WTC11 (cell line): ENCODE measurements at regions not wholly inside any gene's neighbourhood (a gene's known extent, or its start where the extent isn't known, plus 50 kb on each side); places are given as distances from the start of the nearest gene placed in this dataset.

ENCODE experiments used
- ATAC-seq: fragments of 200-7000 bp; cut with Tn5 transposase; 2 replicates; pipeline ENCODE4 v1.10.0; 2021; ENCODE audit warnings: mild to moderate bottlenecking, moderate library complexity
- CTCF ChIA-PET: fragments of 300-600 bp; sonication (Branson Sonifier 250); formaldehyde crosslinking; loops from one replicate; lab custom pipeline; 2021; ENCODE audit warnings: antibody characterized with exemption; lab: Charles Lee
- POLR2A ChIA-PET: fragments of 350-600 bp; sonication (Branson Sonifier 250); formaldehyde crosslinking; loops from one replicate; lab custom pipeline; 2021; ENCODE audit warnings: antibody characterized with exemption; lab: Charles Lee
- DNase-seq: peaks from one replicate; pipeline ENCODE4 v3.0.0; 2021; ENCODE audit warnings: low spot score
- H3K27ac Mint-ChIP-seq: 2 replicates; pipeline ENCODE4 v1.8.0; 2021; ENCODE audit warnings: mixed read lengths
- H3K27me3 Mint-ChIP-seq: 2 replicates; pipeline ENCODE4 v1.8.0; 2021; ENCODE audit warnings: low read depth, mild to moderate bottlenecking, moderate library complexity, mixed read lengths
- H3K36me3 Mint-ChIP-seq: 2 replicates; pipeline ENCODE4 v1.8.0; 2021; ENCODE audit warnings: mixed read lengths
- H3K4me1 Mint-ChIP-seq: 2 replicates; pipeline ENCODE4 v1.8.0; 2022; ENCODE audit warnings: mixed read lengths
- H3K4me3 Mint-ChIP-seq: 2 replicates; pipeline ENCODE4 v1.8.0; 2021; ENCODE audit warnings: mild to moderate bottlenecking, moderate library complexity, mixed read lengths
- H3K9me3 Mint-ChIP-seq: 2 replicates; pipeline ENCODE4 v1.8.0; 2021; ENCODE audit warnings: mixed read lengths
- ARID4B ChIP-seq: sonication (generic); formaldehyde crosslinking; IDR thresholded peaks from 2 replicates; pipeline ENCODE4 v1.8.0; 2023; ENCODE audit warnings: missing genetic modification reagents, mild to moderate bottlenecking, borderline replicate concordance
- CDX4 ChIP-seq: fragments of 250-450 bp; sonication (Bioruptor Pico); IDR thresholded peaks from 2 replicates; pipeline ENCODE4 v1.9.0; 2021; ENCODE audit warnings: moderate library complexity, mild to moderate bottlenecking, inconsistent platforms, borderline replicate concordance
- CREB1 ChIP-seq: sonication (generic); formaldehyde crosslinking; IDR thresholded peaks from 2 replicates; pipeline ENCODE4 v1.8.0; 2023; ENCODE audit warnings: mild to moderate bottlenecking, missing genetic modification reagents
- EMX1 ChIP-seq: fragments of 250-450 bp; sonication (Bioruptor Pico); IDR thresholded peaks from 2 replicates; pipeline ENCODE4 v1.8.0; 2021; ENCODE audit warnings: mild to moderate bottlenecking
- GABPB1 ChIP-seq: sonication (generic); formaldehyde crosslinking; IDR thresholded peaks from 2 replicates; pipeline ENCODE4 v1.8.1; 2023; ENCODE audit warnings: mild to moderate bottlenecking, missing genetic modification reagents
- GRHL2 ChIP-seq: fragments of 250-450 bp; sonication (Bioruptor Pico); IDR thresholded peaks from 2 replicates; pipeline ENCODE4 v1.8.0; 2022; ENCODE audit warnings: mild to moderate bottlenecking, moderate library complexity; ENCODE audit not compliant: insufficient replicate concordance, severe bottlenecking
- HMGA2 ChIP-seq: fragments of 250-450 bp; sonication (Bioruptor Pico); IDR thresholded peaks from 2 replicates; pipeline ENCODE4 v1.4.0; 2021; ENCODE audit warnings: mild to moderate bottlenecking, moderate library complexity
- STAT6 ChIP-seq: sonication (generic); formaldehyde crosslinking; conservative IDR thresholded peaks from 2 replicates; pipeline ENCODE4 v1.8.1; 2023; ENCODE audit warnings: mild to moderate bottlenecking, low read depth, missing genetic modification reagents, moderate library complexity
- ZNF121 ChIP-seq: sonication (generic); formaldehyde crosslinking; IDR thresholded peaks from 2 replicates; pipeline ENCODE4 v1.8.0; 2023; ENCODE audit warnings: missing genetic modification reagents
- ZNF138 ChIP-seq: sonication (generic); formaldehyde crosslinking; conservative IDR thresholded peaks from 2 replicates; pipeline ENCODE4 v1.8.1; 2022; ENCODE audit warnings: mild to moderate bottlenecking, moderate library complexity, missing genetic modification reagents
- ZNF416 ChIP-seq: fragments of 250-450 bp; sonication (Bioruptor Pico); IDR thresholded peaks from 2 replicates; pipeline ENCODE4 v1.9.0; 2021; ENCODE audit warnings: mild to moderate bottlenecking, inconsistent platforms
- ZNF423 ChIP-seq: fragments of 250-450 bp; sonication (Bioruptor Pico); IDR thresholded peaks from 2 replicates; pipeline ENCODE4 v2.1.2; 2022; ENCODE audit warnings: mild to moderate bottlenecking, moderate library complexity
- TF ChIP-seq, protein P1 (sequence below): sonication (generic); formaldehyde crosslinking; IDR thresholded peaks from 2 replicates; pipeline ENCODE4 v1.8.0; 2022; ENCODE audit warnings: missing genetic modification reagents
- TF ChIP-seq, protein P2 (sequence below): fragments of 250-450 bp; sonication (Bioruptor Pico); conservative IDR thresholded peaks from 2 replicates; pipeline ENCODE4 v1.9.0; 2021; ENCODE audit warnings: mild to moderate bottlenecking
- TF ChIP-seq, protein P3 (sequence below): sonication (generic); formaldehyde crosslinking; IDR thresholded peaks from 2 replicates; pipeline ENCODE4 v1.8.1; 2023; ENCODE audit warnings: mild to moderate bottlenecking, missing genetic modification reagents
- TF ChIP-seq, protein P4 (sequence below): fragments of 250-450 bp; sonication (Bioruptor Pico); IDR thresholded peaks from 2 replicates; pipeline ENCODE4 v1.9.0; 2021; ENCODE audit warnings: mild to moderate bottlenecking

DNA sequence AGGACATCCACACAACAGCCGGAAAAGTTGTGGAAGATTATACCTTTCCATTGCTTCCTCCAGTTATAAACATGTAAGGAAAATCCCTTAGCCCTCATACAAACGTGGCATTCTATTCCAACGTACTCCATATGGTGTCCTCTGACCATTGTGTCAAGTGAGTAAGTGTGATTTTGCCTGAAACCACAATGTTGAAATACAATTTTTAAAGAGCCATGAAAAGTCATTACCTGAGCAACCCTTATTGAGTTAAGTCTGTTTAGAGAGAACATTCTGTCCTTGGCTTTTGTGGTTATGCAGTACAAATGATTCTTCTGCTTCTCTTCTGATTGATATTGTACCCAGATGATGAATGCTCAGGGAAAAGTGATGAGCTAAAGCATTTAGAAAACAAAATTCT, 530.1 kb downstream of the HAO1 start:
- no peak overlapping the region for H3K4me3 Mint-ChIP-seq
- H3K27me3 Mint-ChIP-seq: no peaks in the 10 kb centered on the region
- H3K9me3 Mint-ChIP-seq: peaks cover 5% of the 10 kb centered on the region
- TF ChIP-seq EMX1 (CRISPR knock-in tag) (no peak), ZNF423 (CRISPR knock-in tag) (no peak), HMGA2 (CRISPR knock-in tag) (no peak), ARID4B (CRISPR knock-in tag) (no peak), ZNF138 (CRISPR knock-in tag) (no peak), CREB1 (CRISPR knock-in tag) (no peak)
- TF ChIP-seq, protein P1, sequence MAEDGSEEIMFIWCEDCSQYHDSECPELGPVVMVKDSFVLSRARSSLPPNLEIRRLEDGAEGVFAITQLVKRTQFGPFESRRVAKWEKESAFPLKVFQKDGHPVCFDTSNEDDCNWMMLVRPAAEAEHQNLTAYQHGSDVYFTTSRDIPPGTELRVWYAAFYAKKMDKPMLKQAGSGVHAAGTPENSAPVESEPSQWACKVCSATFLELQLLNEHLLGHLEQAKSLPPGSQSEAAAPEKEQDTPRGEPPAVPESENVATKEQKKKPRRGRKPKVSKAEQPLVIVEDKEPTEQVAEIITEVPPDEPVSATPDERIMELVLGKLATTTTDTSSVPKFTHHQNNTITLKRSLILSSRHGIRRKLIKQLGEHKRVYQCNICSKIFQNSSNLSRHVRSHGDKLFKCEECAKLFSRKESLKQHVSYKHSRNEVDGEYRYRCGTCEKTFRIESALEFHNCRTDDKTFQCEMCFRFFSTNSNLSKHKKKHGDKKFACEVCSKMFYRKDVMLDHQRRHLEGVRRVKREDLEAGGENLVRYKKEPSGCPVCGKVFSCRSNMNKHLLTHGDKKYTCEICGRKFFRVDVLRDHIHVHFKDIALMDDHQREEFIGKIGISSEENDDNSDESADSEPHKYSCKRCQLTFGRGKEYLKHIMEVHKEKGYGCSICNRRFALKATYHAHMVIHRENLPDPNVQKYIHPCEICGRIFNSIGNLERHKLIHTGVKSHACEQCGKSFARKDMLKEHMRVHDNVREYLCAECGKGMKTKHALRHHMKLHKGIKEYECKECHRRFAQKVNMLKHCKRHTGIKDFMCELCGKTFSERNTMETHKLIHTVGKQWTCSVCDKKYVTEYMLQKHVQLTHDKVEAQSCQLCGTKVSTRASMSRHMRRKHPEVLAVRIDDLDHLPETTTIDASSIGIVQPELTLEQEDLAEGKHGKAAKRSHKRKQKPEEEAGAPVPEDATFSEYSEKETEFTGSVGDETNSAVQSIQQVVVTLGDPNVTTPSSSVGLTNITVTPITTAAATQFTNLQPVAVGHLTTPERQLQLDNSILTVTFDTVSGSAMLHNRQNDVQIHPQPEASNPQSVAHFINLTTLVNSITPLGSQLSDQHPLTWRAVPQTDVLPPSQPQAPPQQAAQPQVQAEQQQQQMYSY: no peak
- TF ChIP-seq, protein P2, sequence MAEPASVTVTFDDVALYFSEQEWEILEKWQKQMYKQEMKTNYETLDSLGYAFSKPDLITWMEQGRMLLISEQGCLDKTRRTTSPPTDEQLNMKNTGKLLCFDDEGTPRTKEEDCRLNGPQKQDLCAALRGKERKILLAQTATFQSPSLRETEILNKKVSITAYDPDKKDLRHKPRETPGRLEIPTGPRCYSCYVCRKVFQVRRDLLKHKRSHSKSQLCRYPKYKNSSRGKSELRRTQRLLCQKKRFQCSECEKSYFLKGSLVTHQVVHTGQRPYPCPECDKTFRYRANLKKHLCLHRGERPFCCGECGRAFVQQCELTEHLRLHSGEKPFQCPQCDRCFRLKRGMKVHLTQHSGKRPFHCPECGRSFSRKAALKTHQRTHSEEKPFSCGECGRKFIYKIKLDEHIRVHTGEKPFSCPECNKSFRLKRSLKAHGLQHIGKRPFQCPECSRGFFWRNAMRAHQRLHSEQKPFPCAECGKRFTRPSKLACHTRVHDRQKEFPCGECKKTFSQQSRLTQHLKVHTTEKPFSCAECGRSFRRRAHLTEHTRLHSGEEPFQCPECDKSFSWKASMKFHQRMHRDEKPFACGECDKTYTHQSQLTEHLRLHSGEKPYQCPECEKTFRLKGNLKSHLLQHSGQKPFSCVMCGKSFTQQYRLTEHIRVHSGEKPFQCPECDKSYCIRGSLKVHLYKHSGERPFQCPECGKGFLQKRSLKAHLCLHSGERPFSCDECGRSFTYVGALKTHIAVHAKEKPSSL (CRISPR knock-in tag): no peak
- H3K36me3 Mint-ChIP-seq: no peaks in the 10 kb centered on the region
- no peak for DNase-seq
- H3K27ac Mint-ChIP-seq: no peak overlapping the region
- POLR2A ChIA-PET: no interaction called here
- CTCF ChIA-PET: no interaction called here
- no peak for ATAC-seq
- H3K4me1 Mint-ChIP-seq: peaks cover 5% of the 10 kb centered on the region

- Mint-ChIP-seq H3K36me3 (no peaks in the 10 kb centered on the region), H3K27ac (peak overlapping the region; percentile 25; the same call in 1 of the 2 replicates), H3K4me3 (no peak overlapping the region), H3K9me3 (peaks cover 5% of the 10 kb centered on the region), H3K4me1 (peaks cover 5% of the 10 kb centered on the region), H3K27me3 (no peaks in the 10 kb centered on the region)
- DNase-seq (no peak), ATAC-seq (peak; percentile 73)
- ChIA-PET CTCF (no interaction called here), POLR2A (no interaction called here)
- TF ChIP-seq STAT6 (CRISPR knock-in tag) (no peak), GABPB1 (CRISPR knock-in tag) (no peak), GRHL2 (CRISPR knock-in tag) (no peak), EMX1 (CRISPR knock-in tag) (no peak), CDX4 (no peak), ZNF121 (no peak), ZNF416 (no peak)
- TF ChIP-seq, protein P3, sequence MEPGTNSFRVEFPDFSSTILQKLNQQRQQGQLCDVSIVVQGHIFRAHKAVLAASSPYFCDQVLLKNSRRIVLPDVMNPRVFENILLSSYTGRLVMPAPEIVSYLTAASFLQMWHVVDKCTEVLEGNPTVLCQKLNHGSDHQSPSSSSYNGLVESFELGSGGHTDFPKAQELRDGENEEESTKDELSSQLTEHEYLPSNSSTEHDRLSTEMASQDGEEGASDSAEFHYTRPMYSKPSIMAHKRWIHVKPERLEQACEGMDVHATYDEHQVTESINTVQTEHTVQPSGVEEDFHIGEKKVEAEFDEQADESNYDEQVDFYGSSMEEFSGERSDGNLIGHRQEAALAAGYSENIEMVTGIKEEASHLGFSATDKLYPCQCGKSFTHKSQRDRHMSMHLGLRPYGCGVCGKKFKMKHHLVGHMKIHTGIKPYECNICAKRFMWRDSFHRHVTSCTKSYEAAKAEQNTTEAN (CRISPR knock-in tag): no peak
- TF ChIP-seq, protein P4, sequence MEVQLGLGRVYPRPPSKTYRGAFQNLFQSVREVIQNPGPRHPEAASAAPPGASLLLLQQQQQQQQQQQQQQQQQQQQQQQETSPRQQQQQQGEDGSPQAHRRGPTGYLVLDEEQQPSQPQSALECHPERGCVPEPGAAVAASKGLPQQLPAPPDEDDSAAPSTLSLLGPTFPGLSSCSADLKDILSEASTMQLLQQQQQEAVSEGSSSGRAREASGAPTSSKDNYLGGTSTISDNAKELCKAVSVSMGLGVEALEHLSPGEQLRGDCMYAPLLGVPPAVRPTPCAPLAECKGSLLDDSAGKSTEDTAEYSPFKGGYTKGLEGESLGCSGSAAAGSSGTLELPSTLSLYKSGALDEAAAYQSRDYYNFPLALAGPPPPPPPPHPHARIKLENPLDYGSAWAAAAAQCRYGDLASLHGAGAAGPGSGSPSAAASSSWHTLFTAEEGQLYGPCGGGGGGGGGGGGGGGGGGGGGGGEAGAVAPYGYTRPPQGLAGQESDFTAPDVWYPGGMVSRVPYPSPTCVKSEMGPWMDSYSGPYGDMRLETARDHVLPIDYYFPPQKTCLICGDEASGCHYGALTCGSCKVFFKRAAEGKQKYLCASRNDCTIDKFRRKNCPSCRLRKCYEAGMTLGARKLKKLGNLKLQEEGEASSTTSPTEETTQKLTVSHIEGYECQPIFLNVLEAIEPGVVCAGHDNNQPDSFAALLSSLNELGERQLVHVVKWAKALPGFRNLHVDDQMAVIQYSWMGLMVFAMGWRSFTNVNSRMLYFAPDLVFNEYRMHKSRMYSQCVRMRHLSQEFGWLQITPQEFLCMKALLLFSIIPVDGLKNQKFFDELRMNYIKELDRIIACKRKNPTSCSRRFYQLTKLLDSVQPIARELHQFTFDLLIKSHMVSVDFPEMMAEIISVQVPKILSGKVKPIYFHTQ (CRISPR knock-in tag): no peak
These were observed 529.2 kb downstream of the HAO1 start for GRCh38 chr20:7411075-7411474.
